H1 (cell line): ENCODE measurements at regions not wholly inside any gene's neighbourhood (a gene's known extent, or its start where the extent isn't known, plus 50 kb on each side); places are given as distances from the start of the nearest gene placed in this dataset.

Source experiments
- EGR1 ChIP-seq: IDR thresholded peaks from 2 replicates; pipeline ENCODE4 v1.6.1; 2011; ENCODE audit warnings: low read depth, low read length, borderline replicate concordance
- MAFK ChIP-seq: IDR thresholded peaks from 2 replicates; pipeline ENCODE4 v1.6.1; 2012; ENCODE audit warnings: low read depth, mild to moderate bottlenecking, improper control_type of control experiment, low read length
- NANOG ChIP-seq: IDR thresholded peaks from 2 replicates; pipeline ENCODE4 v1.6.1; 2011; ENCODE audit warnings: low read length, low read depth, mild to moderate bottlenecking, inconsistent platforms; ENCODE audit not compliant: insufficient read depth, poor library complexity, severe bottlenecking
- RBBP5 ChIP-seq: IDR thresholded peaks from 2 replicates; pipeline ENCODE4 v1.7.1; 2012; ENCODE audit warnings: low read depth, mild to moderate bottlenecking, inconsistent platforms, low read length, moderate library complexity, borderline replicate concordance
- RNF2 ChIP-seq: fragments of 200-900, 300-1000 bp; sonication (generic); IDR thresholded peaks from 2 replicates; pipeline ENCODE4 v1.7.1; 2016; ENCODE audit warnings: borderline replicate concordance, low read depth, mild to moderate bottlenecking, antibody characterized with exemption, low read length; ENCODE audit not compliant: poor library complexity, severe bottlenecking; ENCODE audit errors: missing control alignments
- RXRA ChIP-seq: IDR thresholded peaks from 2 replicates; pipeline ENCODE4 v1.6.1; 2011; ENCODE audit warnings: low read depth, mild to moderate bottlenecking, low read length, moderate library complexity; ENCODE audit not compliant: insufficient read depth
- SIRT6 ChIP-seq: IDR thresholded peaks from one replicate; pipeline ENCODE4 v1.7.1; 2012; ENCODE audit warnings: low read length, inconsistent platforms
- SP4 ChIP-seq: IDR thresholded peaks from 2 replicates; pipeline ENCODE4 v1.6.1; 2012; ENCODE audit warnings: low read length, inconsistent platforms
- SUZ12 ChIP-seq: fragments of 200-600 bp; sonication (generic); IDR thresholded peaks from 2 replicates; pipeline ENCODE4 v1.6.1; 2012; ENCODE audit warnings: mild to moderate bottlenecking, inconsistent platforms, low read length, moderate library complexity, mixed read lengths

- TF ChIP-seq SUZ12 (no peak), SIRT6 (no peak), RNF2 (no peak), MAFK (no peak), RXRA (no peak), NANOG (no peak), SP4 (no peak), RBBP5 (no peak), EGR1 (no peak)
Measured at GRCh38 chr16:85541980-85542900, 70.9 kb upstream of the GSE1 start (continued).
